ENCODE measurements at regions not wholly inside any gene's neighbourhood (a gene's known extent, or its start where the extent isn't known, plus 50 kb on each side); places are given as distances from the start of the nearest gene placed in this dataset.

- TF ChIP-seq, protein P1, sequence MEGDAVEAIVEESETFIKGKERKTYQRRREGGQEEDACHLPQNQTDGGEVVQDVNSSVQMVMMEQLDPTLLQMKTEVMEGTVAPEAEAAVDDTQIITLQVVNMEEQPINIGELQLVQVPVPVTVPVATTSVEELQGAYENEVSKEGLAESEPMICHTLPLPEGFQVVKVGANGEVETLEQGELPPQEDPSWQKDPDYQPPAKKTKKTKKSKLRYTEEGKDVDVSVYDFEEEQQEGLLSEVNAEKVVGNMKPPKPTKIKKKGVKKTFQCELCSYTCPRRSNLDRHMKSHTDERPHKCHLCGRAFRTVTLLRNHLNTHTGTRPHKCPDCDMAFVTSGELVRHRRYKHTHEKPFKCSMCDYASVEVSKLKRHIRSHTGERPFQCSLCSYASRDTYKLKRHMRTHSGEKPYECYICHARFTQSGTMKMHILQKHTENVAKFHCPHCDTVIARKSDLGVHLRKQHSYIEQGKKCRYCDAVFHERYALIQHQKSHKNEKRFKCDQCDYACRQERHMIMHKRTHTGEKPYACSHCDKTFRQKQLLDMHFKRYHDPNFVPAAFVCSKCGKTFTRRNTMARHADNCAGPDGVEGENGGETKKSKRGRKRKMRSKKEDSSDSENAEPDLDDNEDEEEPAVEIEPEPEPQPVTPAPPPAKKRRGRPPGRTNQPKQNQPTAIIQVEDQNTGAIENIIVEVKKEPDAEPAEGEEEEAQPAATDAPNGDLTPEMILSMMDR (conservative IDR thresholded peaks at IDR 0.05): no peak
- TF ChIP-seq ZFX (IDR thresholded peaks at IDR 0.05): no peak
These were observed 477.9 kb downstream of the ICE1 start for GRCh38 chr5:5900350-5900749.
